ENCODE measurements at regions not wholly inside any gene's neighbourhood (a gene's known extent, or its start where the extent isn't known, plus 50 kb on each side); places are given as distances from the start of the nearest gene placed in this dataset.

GRCh38 chr5:97834561-97834960 is 651.5 kb upstream of the RIOK2 start:
- TF ChIP-seq POLR2A (IDR thresholded peaks at IDR 0.05) = no peak
- TF ChIP-seq, protein P1, sequence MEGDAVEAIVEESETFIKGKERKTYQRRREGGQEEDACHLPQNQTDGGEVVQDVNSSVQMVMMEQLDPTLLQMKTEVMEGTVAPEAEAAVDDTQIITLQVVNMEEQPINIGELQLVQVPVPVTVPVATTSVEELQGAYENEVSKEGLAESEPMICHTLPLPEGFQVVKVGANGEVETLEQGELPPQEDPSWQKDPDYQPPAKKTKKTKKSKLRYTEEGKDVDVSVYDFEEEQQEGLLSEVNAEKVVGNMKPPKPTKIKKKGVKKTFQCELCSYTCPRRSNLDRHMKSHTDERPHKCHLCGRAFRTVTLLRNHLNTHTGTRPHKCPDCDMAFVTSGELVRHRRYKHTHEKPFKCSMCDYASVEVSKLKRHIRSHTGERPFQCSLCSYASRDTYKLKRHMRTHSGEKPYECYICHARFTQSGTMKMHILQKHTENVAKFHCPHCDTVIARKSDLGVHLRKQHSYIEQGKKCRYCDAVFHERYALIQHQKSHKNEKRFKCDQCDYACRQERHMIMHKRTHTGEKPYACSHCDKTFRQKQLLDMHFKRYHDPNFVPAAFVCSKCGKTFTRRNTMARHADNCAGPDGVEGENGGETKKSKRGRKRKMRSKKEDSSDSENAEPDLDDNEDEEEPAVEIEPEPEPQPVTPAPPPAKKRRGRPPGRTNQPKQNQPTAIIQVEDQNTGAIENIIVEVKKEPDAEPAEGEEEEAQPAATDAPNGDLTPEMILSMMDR (IDR thresholded peaks at IDR 0.05 in 4 of 5, conservative IDR thresholded peaks at IDR 0.05 in 1 of 5) = no peak

All from gastrocnemius medialis (tissue), 4 donors.